Astrocyte (in vitro differentiated cells and primary cell): ENCODE measurements at regions not wholly inside any gene's neighbourhood (a gene's known extent, or its start where the extent isn't known, plus 50 kb on each side); places are given as distances from the start of the nearest gene placed in this dataset.

Experiments used
- DNase-seq: peaks from one replicate; pipeline ENCODE4 v3.0.0-alpha.2; 2010; ENCODE audit warnings: low read depth
- FAIRE-seq: peaks from 2 replicates; lab custom pipeline; 2011; peaks lifted over from hg19 to GRCh38; lab: Jason Lieb, UNC
- H2AFZ ChIP-seq: 2 replicates; pipeline ENCODE4 v1.6.0; 2012; ENCODE audit warnings: low read depth, low read length, inconsistent platforms
- H3K27ac ChIP-seq: 2 replicates; pipeline ENCODE4 v1.5.1; 2011; ENCODE audit warnings: low read depth, low read length, inconsistent platforms
- H3K27me3 ChIP-seq: 2 replicates; pipeline ENCODE4 v1.6.0; 2011; ENCODE audit warnings: low read length, inconsistent platforms; ENCODE audit not compliant: insufficient read depth
- H3K36me3 ChIP-seq: 2 replicates; pipeline ENCODE4 v1.5.1; 2011; ENCODE audit warnings: low read length, inconsistent platforms; ENCODE audit not compliant: insufficient read depth
- H3K4me1 ChIP-seq: 2 replicates; pipeline ENCODE4 v1.5.1; 2011; ENCODE audit warnings: low read length, inconsistent platforms; ENCODE audit not compliant: insufficient read depth
- H3K4me2 ChIP-seq: 2 replicates; pipeline ENCODE4 v1.6.0; 2012; ENCODE audit warnings: low read length, inconsistent platforms
- H3K4me3 ChIP-seq: 2 replicates; pipeline ENCODE4 v1.5.1; 2011; ENCODE audit warnings: low read depth, mild to moderate bottlenecking, low read length, inconsistent platforms; ENCODE audit not compliant: insufficient read depth
- H3K79me2 ChIP-seq: 2 replicates; pipeline ENCODE4 v1.6.0; 2012; ENCODE audit warnings: mild to moderate bottlenecking, low read length, inconsistent platforms; ENCODE audit not compliant: insufficient read depth
- H3K9ac ChIP-seq: 2 replicates; pipeline ENCODE4 v1.6.0; 2012; ENCODE audit warnings: mild to moderate bottlenecking, low read length, inconsistent platforms
- H3K9me3 ChIP-seq: 2 replicates; pipeline ENCODE4 v1.5.1; 2012; ENCODE audit warnings: low read depth, mild to moderate bottlenecking, low read length, inconsistent platforms; ENCODE audit not compliant: insufficient read depth
- H4K20me1 ChIP-seq: 2 replicates; pipeline ENCODE4 v1.6.0; 2012; ENCODE audit warnings: low read length, inconsistent platforms; ENCODE audit not compliant: insufficient read depth
- H3K27ac Mint-ChIP-seq: one replicate; pipeline ENCODE4 v1.8.0; 2021; ENCODE audit warnings: mild to moderate bottlenecking, mixed read lengths; ENCODE audit not compliant: unreplicated experiment
- H3K27me3 Mint-ChIP-seq: one replicate; pipeline ENCODE4 v1.8.0; 2021; ENCODE audit warnings: low read depth, mixed read lengths; ENCODE audit not compliant: unreplicated experiment
- H3K36me3 Mint-ChIP-seq: one replicate; pipeline ENCODE4 v1.8.0; 2021; ENCODE audit warnings: low read depth, mixed read lengths; ENCODE audit not compliant: unreplicated experiment
- H3K4me1 Mint-ChIP-seq: one replicate; pipeline ENCODE4 v1.8.0; 2021; ENCODE audit warnings: low read depth, mixed read lengths; ENCODE audit not compliant: unreplicated experiment
- H3K4me3 Mint-ChIP-seq: one replicate; pipeline ENCODE4 v1.8.0; 2021; ENCODE audit warnings: mild to moderate bottlenecking, moderate library complexity, mixed read lengths; ENCODE audit not compliant: unreplicated experiment
- H3K9me3 Mint-ChIP-seq: one replicate; pipeline ENCODE4 v1.8.0; 2021; ENCODE audit warnings: mild to moderate bottlenecking, mixed read lengths; ENCODE audit not compliant: unreplicated experiment
- EZH2 ChIP-seq: IDR thresholded peaks from 2 replicates; pipeline ENCODE4 v1.6.1; 2012; ENCODE audit warnings: mild to moderate bottlenecking, low read length, inconsistent platforms; ENCODE audit not compliant: insufficient read depth
- TF ChIP-seq, protein P1 (sequence below): IDR thresholded peaks from 2 replicates; pipeline ENCODE4 v1.5.1; 2011; ENCODE audit warnings: low read depth, mild to moderate bottlenecking, inconsistent platforms, low read length, moderate library complexity; ENCODE audit not compliant: insufficient read depth

DNA sequence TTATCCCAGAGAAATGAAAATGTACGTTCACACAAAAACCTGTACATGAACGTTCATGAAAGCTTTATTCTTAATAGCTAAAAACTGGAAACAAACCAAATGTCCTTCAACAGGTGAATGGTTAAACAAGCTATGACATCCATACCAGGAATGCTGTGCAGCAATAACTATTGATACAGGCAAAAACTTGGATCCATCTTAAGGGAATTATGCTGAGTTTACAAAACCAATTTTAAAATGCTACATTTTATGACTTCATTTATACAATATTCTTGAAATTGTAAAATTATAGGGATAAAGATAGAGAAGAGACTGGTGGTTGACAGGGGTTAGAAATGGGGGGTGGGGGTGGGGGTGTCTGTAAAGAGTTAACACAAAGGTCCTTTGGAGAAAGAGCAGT lies 280.3 kb downstream of the TGFB2 start:
- H2AFZ ChIP-seq, result no peak overlapping the region
- DNase-seq (no peak), FAIRE-seq (no peak)
- Mint-ChIP-seq H3K27ac (no peak overlapping the region), H3K9me3 (peaks cover 15% of the 10 kb centered on the region), H3K36me3 (no peaks in the 10 kb centered on the region), H3K4me1 (peaks cover 4% of the 10 kb centered on the region), H3K27me3 (no peaks in the 10 kb centered on the region), H3K4me3 (no peak overlapping the region)
- H3K4me1 ChIP-seq, result no peaks in the 10 kb centered on the region
- H3K4me2 ChIP-seq, result no peak overlapping the region
- no peaks in the 10 kb centered on the region for H3K9me3 ChIP-seq
- no peaks in the 10 kb centered on the region for H3K27me3 ChIP-seq
- H3K79me2 ChIP-seq, result no peaks in the 10 kb centered on the region
- no peak for TF ChIP-seq EZH2
- TF ChIP-seq, protein P1, sequence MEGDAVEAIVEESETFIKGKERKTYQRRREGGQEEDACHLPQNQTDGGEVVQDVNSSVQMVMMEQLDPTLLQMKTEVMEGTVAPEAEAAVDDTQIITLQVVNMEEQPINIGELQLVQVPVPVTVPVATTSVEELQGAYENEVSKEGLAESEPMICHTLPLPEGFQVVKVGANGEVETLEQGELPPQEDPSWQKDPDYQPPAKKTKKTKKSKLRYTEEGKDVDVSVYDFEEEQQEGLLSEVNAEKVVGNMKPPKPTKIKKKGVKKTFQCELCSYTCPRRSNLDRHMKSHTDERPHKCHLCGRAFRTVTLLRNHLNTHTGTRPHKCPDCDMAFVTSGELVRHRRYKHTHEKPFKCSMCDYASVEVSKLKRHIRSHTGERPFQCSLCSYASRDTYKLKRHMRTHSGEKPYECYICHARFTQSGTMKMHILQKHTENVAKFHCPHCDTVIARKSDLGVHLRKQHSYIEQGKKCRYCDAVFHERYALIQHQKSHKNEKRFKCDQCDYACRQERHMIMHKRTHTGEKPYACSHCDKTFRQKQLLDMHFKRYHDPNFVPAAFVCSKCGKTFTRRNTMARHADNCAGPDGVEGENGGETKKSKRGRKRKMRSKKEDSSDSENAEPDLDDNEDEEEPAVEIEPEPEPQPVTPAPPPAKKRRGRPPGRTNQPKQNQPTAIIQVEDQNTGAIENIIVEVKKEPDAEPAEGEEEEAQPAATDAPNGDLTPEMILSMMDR, result no peak
- no peak overlapping the region for H3K27ac ChIP-seq
- no peaks in the 10 kb centered on the region for H3K36me3 ChIP-seq
- no peak overlapping the region for H3K9ac ChIP-seq
- H3K4me3 ChIP-seq, result no peak overlapping the region
- no peaks in the 10 kb centered on the region for H4K20me1 ChIP-seq

DNA sequence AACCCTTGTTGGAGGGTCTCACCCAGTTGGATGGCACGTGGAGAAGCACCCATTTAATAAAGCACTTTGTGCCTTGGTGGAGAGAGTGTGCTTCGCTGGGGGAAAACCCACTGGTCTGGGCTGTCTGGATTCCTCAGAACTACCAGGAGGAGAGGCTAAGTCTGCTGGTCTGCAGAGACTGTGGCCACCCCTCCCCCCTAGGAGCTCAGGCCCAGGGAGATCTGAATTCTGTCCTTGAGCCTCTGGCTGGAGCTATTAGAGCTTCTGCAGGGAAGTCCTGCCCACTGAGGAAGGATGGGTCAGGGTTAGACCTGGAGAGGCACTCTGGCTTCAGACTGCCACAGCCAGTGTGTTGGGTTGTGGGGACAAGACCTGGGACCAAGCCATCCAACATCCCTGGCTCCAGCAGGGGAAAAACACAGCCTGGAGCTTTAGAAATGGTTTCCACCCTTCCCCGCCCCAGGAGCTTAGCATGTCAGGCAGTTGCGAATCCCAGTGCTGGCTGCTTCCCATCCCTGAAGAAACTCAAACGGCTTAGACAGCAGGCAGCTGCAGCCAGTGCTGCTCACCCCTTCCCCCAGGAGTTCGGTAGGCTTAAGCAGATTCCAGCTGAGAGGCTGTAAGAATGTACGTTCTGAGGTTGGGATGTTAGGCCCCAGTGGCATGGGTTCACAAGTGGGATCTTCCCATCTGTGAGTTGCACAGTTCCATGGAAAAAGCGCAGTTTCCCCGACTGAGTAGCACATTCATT lies 288.3 kb downstream of the TGFB2 start:
- DNase-seq (no peak), FAIRE-seq (no peak)
- H3K9ac ChIP-seq, result no peak overlapping the region
- no peaks in the 10 kb centered on the region for H3K79me2 ChIP-seq
- H3K4me2 ChIP-seq, result no peak overlapping the region
- Mint-ChIP-seq H3K36me3 (peaks cover 10% of the 10 kb centered on the region), H3K4me1 (peaks cover 4% of the 10 kb centered on the region), H3K27me3 (no peaks in the 10 kb centered on the region), H3K27ac (no peak overlapping the region), H3K4me3 (no peak overlapping the region), H3K9me3 (peaks cover 22% of the 10 kb centered on the region)
- no peak overlapping the region for H3K4me3 ChIP-seq
- no peak for TF ChIP-seq EZH2
- TF ChIP-seq, protein P1, result no peak
- H3K36me3 ChIP-seq, result no peaks in the 10 kb centered on the region
- H3K27me3 ChIP-seq, result no peaks in the 10 kb centered on the region
- H2AFZ ChIP-seq, result no peak overlapping the region
- no peak overlapping the region for H3K27ac ChIP-seq
- H3K9me3 ChIP-seq, result peaks cover 3% of the 10 kb centered on the region
- no peaks in the 10 kb centered on the region for H4K20me1 ChIP-seq
- H3K4me1 ChIP-seq, result no peaks in the 10 kb centered on the region

DNA sequence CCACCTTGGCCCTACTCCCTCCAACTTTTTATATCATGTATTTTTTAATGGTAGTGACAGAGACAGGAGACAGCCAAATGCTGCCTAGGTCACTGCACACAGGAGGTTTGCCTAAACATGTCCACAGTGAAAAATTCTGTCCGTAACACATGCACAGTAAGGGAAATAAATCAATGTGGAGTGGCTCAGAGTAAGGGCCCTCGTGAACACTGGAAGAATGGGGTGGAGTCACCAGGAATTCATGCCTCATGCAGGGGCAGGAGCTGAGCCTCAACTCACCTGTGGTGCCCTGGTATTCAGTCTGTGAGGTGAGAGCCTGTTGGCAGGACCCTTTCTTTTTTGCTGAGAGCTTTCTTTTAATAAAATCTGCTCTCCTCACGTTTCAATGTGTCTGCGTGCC lies 289.1 kb downstream of the TGFB2 start:
- H3K4me3 Mint-ChIP-seq, result no peak overlapping the region
- peaks cover 10% of the 10 kb centered on the region for H3K36me3 Mint-ChIP-seq
- Histone ChIP-seq H3K79me2 (no peaks in the 10 kb centered on the region), H3K27ac (no peak overlapping the region), H2AFZ (no peak overlapping the region), H3K9me3 (peaks cover 3% of the 10 kb centered on the region), H3K36me3 (no peaks in the 10 kb centered on the region), H4K20me1 (no peaks in the 10 kb centered on the region), H3K4me2 (no peak overlapping the region), H3K4me3 (no peak overlapping the region), H3K9ac (no peak overlapping the region), H3K27me3 (no peaks in the 10 kb centered on the region), H3K4me1 (no peaks in the 10 kb centered on the region)
- H3K27me3 Mint-ChIP-seq, result no peaks in the 10 kb centered on the region
- TF ChIP-seq, protein P1, result no peak
- TF ChIP-seq EZH2, result no peak
- no peak for FAIRE-seq
- peaks cover 4% of the 10 kb centered on the region for H3K4me1 Mint-ChIP-seq
- no peak overlapping the region for H3K27ac Mint-ChIP-seq
- DNase-seq, result no peak
- H3K9me3 Mint-ChIP-seq, result peaks cover 18% of the 10 kb centered on the region
